ENCODE measurements at regions not wholly inside any gene's neighbourhood (a gene's known extent, or its start where the extent isn't known, plus 50 kb on each side); places are given as distances from the start of the nearest gene placed in this dataset.
"Not testable (repeated sequence)": the region's sequence is repeated elsewhere in the genome, so short reads cannot be mapped to it uniquely, and the experiment has no call there.

- TF ChIP-seq ZBTB33 (IDR thresholded peaks at IDR 0.05): no peak
- no peak for TF ChIP-seq YY1 (IDR thresholded peaks at IDR 0.05)
- no peak for TF ChIP-seq TAF1 (conservative IDR thresholded peaks at IDR 0.05)
- no peak for TF ChIP-seq MAX (IDR thresholded peaks at IDR 0.05)
- TF ChIP-seq EGR1 (IDR thresholded peaks at IDR 0.05; ENCODE audit: low read depth in 2 of 2): no peak
- TF ChIP-seq RAD21 (IDR thresholded peaks at IDR 0.05): no peak
- TF ChIP-seq GABPA (IDR thresholded peaks at IDR 0.05 in 1 of 2, conservative IDR thresholded peaks at IDR 0.05 in 1 of 2): no peak
- TF ChIP-seq FOXA1 (IDR thresholded peaks at IDR 0.05): no peak
- TF ChIP-seq ATF3 (IDR thresholded peaks at IDR 0.05): no peak
- no peak for TF ChIP-seq RXRA (IDR thresholded peaks at IDR 0.05)
- no peak for TF ChIP-seq REST (IDR thresholded peaks at IDR 0.05)
- TF ChIP-seq HNF4G (IDR thresholded peaks at IDR 0.05): no peak
- TF ChIP-seq FOXA2 (IDR thresholded peaks at IDR 0.05): no peak
- no peak for TF ChIP-seq JUND (IDR thresholded peaks at IDR 0.05)
- TF ChIP-seq NR2F2 (IDR thresholded peaks at IDR 0.05): no peak
- Histone ChIP-seq H3K9me3 (ENCODE audit: control insufficient read depth in 4 of 4, low read length in 3 of 4) (no peaks in the 10 kb centered on the region), H3K27me3 (ENCODE audit: control insufficient read depth in 4 of 4, insufficient read depth in 4 of 4, low read length in 3 of 4) (no peaks in the 10 kb centered on the region), H3K9ac (ENCODE audit: low read depth in 1 of 2, low read length in 2 of 2) (no peak overlapping the region), H3K27ac (ENCODE audit: low read depth in 1 of 2, low read length in 2 of 2) (no peak overlapping the region), H3K36me3 (ENCODE audit: control insufficient read depth in 4 of 4, insufficient read depth in 3 of 4, low read depth in 1 of 4, low read length in 3 of 4) (no peaks in the 10 kb centered on the region), H3K4me3 (ENCODE audit: low read depth in 1 of 3, low read length in 3 of 3) (no peak overlapping the region), H3K4me1 (ENCODE audit: control insufficient read depth in 4 of 4, insufficient read depth in 4 of 4, low read length in 3 of 4) (no peaks in the 10 kb centered on the region)
- DNase-seq (ENCODE audit: low spot score): no peak
Measured at GRCh38 chr1:188729039-188729438, 1748.6 kb downstream of the BRINP3 start.

- no peaks in the 10 kb centered on the region for H3K36me3 ChIP-seq (ENCODE audit: control insufficient read depth in 4 of 4, insufficient read depth in 3 of 4, low read depth in 1 of 4, low read length in 3 of 4)
- TF ChIP-seq RAD21 (IDR thresholded peaks at IDR 0.05) (no peak), NR2F2 (IDR thresholded peaks at IDR 0.05) (no peak), YY1 (IDR thresholded peaks at IDR 0.05) (no peak), MAX (IDR thresholded peaks at IDR 0.05) (no peak), TAF1 (conservative IDR thresholded peaks at IDR 0.05) (no peak), ZBTB33 (IDR thresholded peaks at IDR 0.05) (no peak)
- no peaks in the 10 kb centered on the region for H3K4me1 ChIP-seq (ENCODE audit: control insufficient read depth in 4 of 4, insufficient read depth in 4 of 4, low read length in 3 of 4)
- no peak for DNase-seq (ENCODE audit: low spot score)
- H3K4me3 ChIP-seq (ENCODE audit: low read depth in 1 of 3, low read length in 3 of 3): no peak overlapping the region
- WGBS: 81% methylated on average over 4 of the region's 4 CpGs
- no peak overlapping the region for H3K9ac ChIP-seq (ENCODE audit: low read depth in 1 of 2, low read length in 2 of 2)
- no peak overlapping the region for H3K27ac ChIP-seq (ENCODE audit: low read depth in 1 of 2, low read length in 2 of 2)
- peaks cover 0 to 3% (median 0%) of the 10 kb centered on the region in 4 donors for H3K9me3 ChIP-seq (ENCODE audit: control insufficient read depth in 4 of 4, low read length in 3 of 4)
- H3K27me3 ChIP-seq (ENCODE audit: control insufficient read depth in 4 of 4, insufficient read depth in 4 of 4, low read length in 3 of 4): peaks cover 0 to 3% (median 0%) of the 10 kb centered on the region in 4 donors
Measured at GRCh38 chr1:188735567-188735966, 1742.1 kb downstream of the BRINP3 start.

- not testable (repeated sequence) for H3K9ac ChIP-seq (ENCODE audit: low read depth in 1 of 2, low read length in 2 of 2); DNase-seq (ENCODE audit: low spot score); H3K27me3 ChIP-seq (ENCODE audit: control insufficient read depth in 4 of 4, insufficient read depth in 4 of 4, low read length in 3 of 4); H3K4me3 ChIP-seq (ENCODE audit: low read depth in 1 of 3, low read length in 3 of 3); H3K4me1 ChIP-seq (ENCODE audit: control insufficient read depth in 4 of 4, insufficient read depth in 4 of 4, low read length in 3 of 4); H3K27ac ChIP-seq (ENCODE audit: low read depth in 1 of 2, low read length in 2 of 2); H3K36me3 ChIP-seq (ENCODE audit: control insufficient read depth in 4 of 4, insufficient read depth in 3 of 4, low read depth in 1 of 4, low read length in 3 of 4); H3K9me3 ChIP-seq (ENCODE audit: control insufficient read depth in 4 of 4, low read length in 3 of 4)
- WGBS: 38% methylated on average over 3 of the region's 3 CpGs
Measured at GRCh38 chr1:188749275-188749674, 1728.4 kb downstream of the BRINP3 start.

GRCh38 chr1:188752027-188752426, 1725.6 kb downstream of the BRINP3 start:
- not testable (repeated sequence) for H3K27ac ChIP-seq (ENCODE audit: low read depth in 1 of 2, low read length in 2 of 2)

More at GRCh38 chr1:188752027-188752426, 1725.6 kb downstream of the BRINP3 start:
- H3K4me1 ChIP-seq (ENCODE audit: control insufficient read depth in 4 of 4, insufficient read depth in 4 of 4, low read length in 3 of 4); DNase-seq (ENCODE audit: low spot score); H3K9me3 ChIP-seq (ENCODE audit: control insufficient read depth in 4 of 4, low read length in 3 of 4); H3K9ac ChIP-seq (ENCODE audit: low read depth in 1 of 2, low read length in 2 of 2); H3K27me3 ChIP-seq (ENCODE audit: control insufficient read depth in 4 of 4, insufficient read depth in 4 of 4, low read length in 3 of 4); H3K36me3 ChIP-seq (ENCODE audit: control insufficient read depth in 4 of 4, insufficient read depth in 3 of 4, low read depth in 1 of 4, low read length in 3 of 4); H3K4me3 ChIP-seq (ENCODE audit: low read depth in 1 of 3, low read length in 3 of 3): not testable (repeated sequence)
- WGBS: 69% methylated on average over 3 of the region's 3 CpGs

All from liver (tissue), 7 donors.